ENCODE measurements at regions not wholly inside any gene's neighbourhood (a gene's known extent, or its start where the extent isn't known, plus 50 kb on each side); places are given as distances from the start of the nearest gene placed in this dataset.

- no peak for DNase-seq (ENCODE audit: low read depth)
- ChIA-PET POLR2A (no interaction called here), CTCF (interaction anchor here (2.0 kb wide), 1 partner anchor 10 kb away, joined by 4 read pairs; no protein-coding TSS in a partner anchor)
Measured at GRCh38 chr12:59887178-59887577, 291.3 kb downstream of the SLC16A7 start.

GRCh38 chr12:59890896-59891579 is 295.2 kb downstream of the SLC16A7 start:
- POLR2A ChIA-PET, result no interaction called here
- H3K36me3 ChIP-seq (ENCODE audit: control insufficient read depth, insufficient read depth, low read length), result no peaks in the 10 kb centered on the region
- TF ChIP-seq CTCF (IDR thresholded peaks at IDR 0.05; ENCODE audit: insufficient read depth, low read depth, low read length), result no peak
- CTCF ChIA-PET, result no interaction called here
- DNase-seq (ENCODE audit: low read depth), result no peak
- H3K27me3 ChIP-seq (ENCODE audit: control insufficient read depth, insufficient read depth, low read length), result no peaks in the 10 kb centered on the region
- no peak overlapping the region for H3K4me3 ChIP-seq (ENCODE audit: low read depth, low read length)

More at GRCh38 chr12:59887178-59887577, 291.3 kb downstream of the SLC16A7 start:
- no peak for TF ChIP-seq CTCF (IDR thresholded peaks at IDR 0.05; ENCODE audit: insufficient read depth, low read depth, low read length)
- no peaks in the 10 kb centered on the region for H3K27me3 ChIP-seq (ENCODE audit: control insufficient read depth, insufficient read depth, low read length)
- no peak overlapping the region for H3K4me3 ChIP-seq (ENCODE audit: low read depth, low read length)
- H3K36me3 ChIP-seq (ENCODE audit: control insufficient read depth, insufficient read depth, low read length), result no peaks in the 10 kb centered on the region

DNA sequence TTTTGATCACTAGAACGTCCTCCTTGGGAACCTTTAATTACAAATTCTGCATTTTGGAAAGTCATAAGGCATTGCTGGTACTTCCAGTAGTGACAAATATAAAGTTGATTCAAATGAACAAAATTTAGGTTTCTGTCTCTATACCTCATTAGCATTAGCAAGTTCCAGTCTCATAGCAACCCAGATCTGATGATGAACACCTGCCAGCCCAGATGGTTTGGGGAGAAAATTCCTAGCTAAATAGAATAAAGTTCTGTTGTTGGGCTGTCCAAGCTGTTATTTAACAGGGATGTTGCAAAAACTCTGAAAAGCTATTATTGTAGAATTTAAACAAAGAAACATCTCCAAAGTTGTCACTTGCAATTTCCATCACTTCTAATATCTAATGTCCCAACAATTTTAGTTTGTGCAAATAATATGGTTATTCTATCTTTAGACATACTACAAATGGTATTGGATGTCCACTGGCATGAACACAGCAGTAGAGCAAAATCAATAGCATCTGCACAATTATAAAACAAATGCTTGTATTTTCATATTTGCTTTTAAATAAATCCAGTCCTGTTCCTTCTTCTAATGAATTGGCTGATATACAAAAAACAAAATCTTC is 299.4 kb downstream of the SLC16A7 start:
- Histone ChIP-seq H3K36me3 (ENCODE audit: control insufficient read depth, insufficient read depth, low read length) (no peaks in the 10 kb centered on the region), H3K4me3 (ENCODE audit: low read depth, low read length) (no peak overlapping the region), H3K27me3 (ENCODE audit: control insufficient read depth, insufficient read depth, low read length) (no peaks in the 10 kb centered on the region)
- ChIA-PET CTCF (no interaction called here), POLR2A (no interaction called here)
- TF ChIP-seq CTCF (IDR thresholded peaks at IDR 0.05; ENCODE audit: insufficient read depth, low read depth, low read length), result no peak
- DNase-seq (ENCODE audit: low read depth), result no peak

- ChIA-PET POLR2A (no interaction called here), CTCF (interaction anchor here (1.3 kb wide), 1 partner anchor 15 kb away, joined by 3 read pairs; no protein-coding TSS in a partner anchor)
Measured at GRCh38 chr12:59904874-59905521, 309.2 kb downstream of the SLC16A7 start.

More at GRCh38 chr12:59904874-59905521, 309.2 kb downstream of the SLC16A7 start:
- DNase-seq (ENCODE audit: low read depth), result peak; percentile 91
- H3K27me3 ChIP-seq (ENCODE audit: control insufficient read depth, insufficient read depth, low read length), result no peaks in the 10 kb centered on the region
- H3K36me3 ChIP-seq (ENCODE audit: control insufficient read depth, insufficient read depth, low read length), result no peaks in the 10 kb centered on the region
- H3K4me3 ChIP-seq (ENCODE audit: low read depth, low read length), result no peak overlapping the region
- TF ChIP-seq CTCF (IDR thresholded peaks at IDR 0.05; ENCODE audit: insufficient read depth, low read depth, low read length), result no peak

All from BJ (cell line).